Vagina (tissue), 2 donors: ENCODE measurements at regions not wholly inside any gene's neighbourhood (a gene's known extent, or its start where the extent isn't known, plus 50 kb on each side); places are given as distances from the start of the nearest gene placed in this dataset.

Experiments
- DNase-seq, 2 donors: peaks; one replicate each; pipeline ENCODE4 v3.0.0-alpha.2; 2017; ENCODE audit errors: extremely low spot score in 2 of 2
- H3K27ac ChIP-seq: fragments of 200-600 bp; sonication (generic); one replicate; pipeline ENCODE4 v1.5.1; 2019
- H3K27me3 ChIP-seq: fragments of 200-600 bp; sonication (generic); one replicate; pipeline ENCODE4 v1.5.1; 2019
- H3K36me3 ChIP-seq, 2 donors: fragments of 200-600 bp; sonication (generic); one replicate each; pipeline ENCODE4 v1.5.1; 2017 to 2019
- H3K4me1 ChIP-seq: fragments of 200-600 bp; sonication (generic); one replicate; pipeline ENCODE4 v1.5.1; 2019
- H3K4me3 ChIP-seq, 2 donors: fragments of 200-600 bp; sonication (generic); 1 replicate in 1 of 2; 2 replicates in 1 of 2; pipeline ENCODE4 v1.5.1; 2016 to 2019
- H3K9me3 ChIP-seq: fragments of 200-600 bp; sonication (generic); one replicate; pipeline ENCODE4 v1.5.1; 2019
- CTCF ChIP-seq, 3 experiments: fragments of 450-650 bp in 2 of 3; fragments of 200-600 bp in 1 of 3; sonication (generic) in 1 of 3; IDR thresholded peaks; one replicate each; pipeline ENCODE4 v1.5.1; 2017 to 2019; ENCODE audit warnings: antibody characterized with exemption in 3 of 3, mild to moderate bottlenecking in 2 of 3, moderate library complexity in 2 of 3
- POLR2A ChIP-seq, 2 donors: fragments of 450-650 bp; IDR thresholded peaks; one replicate each; pipeline ENCODE4 v1.6.1; 2017; ENCODE audit warnings: antibody characterized with exemption in 2 of 2, mild to moderate bottlenecking in 2 of 2, moderate library complexity in 2 of 2
- POLR2AphosphoS5 ChIP-seq, 2 donors: sonication (generic); formaldehyde crosslinking; IDR thresholded peaks; one replicate each; pipeline ENCODE4 v1.9.0; 2017; ENCODE audit warnings: antibody characterized with exemption in 2 of 2, mild to moderate bottlenecking in 2 of 2, low read depth in 1 of 2; ENCODE audit not compliant: insufficient read depth in 1 of 2
- intact Hi-C: fragments of 100-400 bp; cut with DNase I; formaldehyde crosslinking; loops from one replicate; pipeline ENCODE4 v1.15.1; 2023

- no peaks in the 10 kb centered on the region for H3K27me3 ChIP-seq
- H3K9me3 ChIP-seq = no peaks in the 10 kb centered on the region
- H3K27ac ChIP-seq = no peak overlapping the region
- no peak for DNase-seq
- no peaks in the 10 kb centered on the region for H3K4me1 ChIP-seq
- intact Hi-C loops = no loop called here
- TF ChIP-seq POLR2A (IDR thresholded peaks at IDR 0.05) = no peak
- TF ChIP-seq CTCF (IDR thresholded peaks at IDR 0.05) = no peak
- TF ChIP-seq POLR2AphosphoS5 (IDR thresholded peaks at IDR 0.05; ENCODE audit: insufficient read depth in 1 of 2, low read depth in 1 of 2) = no peak
- no peak overlapping the region for H3K4me3 ChIP-seq
- H3K36me3 ChIP-seq = no peaks in the 10 kb centered on the region
Measured at GRCh38 chrX:69257499-69258127, 92.4 kb upstream of the PJA1 start.

DNA sequence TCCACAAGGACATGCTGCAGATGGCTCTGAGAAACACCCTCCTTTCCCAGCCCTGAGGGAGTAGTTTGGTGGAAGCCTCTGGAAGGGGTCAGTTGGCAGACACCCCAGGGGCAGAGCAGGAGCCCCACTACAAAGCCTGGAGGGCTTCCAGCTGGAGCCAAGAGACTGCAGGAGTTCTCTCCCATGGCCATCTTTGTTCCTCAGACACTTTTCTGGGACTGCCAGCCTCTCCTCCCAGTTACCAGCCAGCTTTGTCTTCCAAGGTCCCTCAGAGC is 91.0 kb upstream of the PJA1 start:
- Histone ChIP-seq H3K4me1 (no peaks in the 10 kb centered on the region), H3K4me3 (no peak overlapping the region), H3K27me3 (no peaks in the 10 kb centered on the region), H3K27ac (no peak overlapping the region), H3K36me3 (no peaks in the 10 kb centered on the region), H3K9me3 (no peaks in the 10 kb centered on the region)
- DNase-seq = no peak
- intact Hi-C loops = no loop called here
- TF ChIP-seq POLR2A (IDR thresholded peaks at IDR 0.05) (no peak), CTCF (IDR thresholded peaks at IDR 0.05) (no peak), POLR2AphosphoS5 (IDR thresholded peaks at IDR 0.05; ENCODE audit: insufficient read depth in 1 of 2, low read depth in 1 of 2) (no peak)

GRCh38 chrX:69255441-69256290 is 90.4 kb upstream of the PJA1 start:
- intact Hi-C loops = no loop called here
- H3K4me1 ChIP-seq = no peaks in the 10 kb centered on the region
- no peaks in the 10 kb centered on the region for H3K36me3 ChIP-seq
- H3K4me3 ChIP-seq = no peak overlapping the region
- no peak for TF ChIP-seq POLR2A (IDR thresholded peaks at IDR 0.05)
- no peak for TF ChIP-seq POLR2AphosphoS5 (IDR thresholded peaks at IDR 0.05; ENCODE audit: insufficient read depth in 1 of 2, low read depth in 1 of 2)
- TF ChIP-seq CTCF (IDR thresholded peaks at IDR 0.05) = no peak
- H3K9me3 ChIP-seq = no peaks in the 10 kb centered on the region
- no peaks in the 10 kb centered on the region for H3K27me3 ChIP-seq
- no peak for DNase-seq
- no peak overlapping the region for H3K27ac ChIP-seq

- H3K27ac ChIP-seq = no peak overlapping the region
- H3K36me3 ChIP-seq = no peaks in the 10 kb centered on the region
- H3K4me1 ChIP-seq = no peaks in the 10 kb centered on the region
- no peaks in the 10 kb centered on the region for H3K27me3 ChIP-seq
- intact Hi-C loops = no loop called here
- H3K9me3 ChIP-seq = no peaks in the 10 kb centered on the region
- TF ChIP-seq POLR2AphosphoS5 (IDR thresholded peaks at IDR 0.05; ENCODE audit: insufficient read depth in 1 of 2, low read depth in 1 of 2) (no peak), POLR2A (IDR thresholded peaks at IDR 0.05) (no peak), CTCF (IDR thresholded peaks at IDR 0.05) (no peak)
- no peak overlapping the region for H3K4me3 ChIP-seq
- no peak for DNase-seq
Measured at GRCh38 chrX:69253821-69254220, 88.6 kb upstream of the PJA1 start.

GRCh38 chrX:69243276-69243675 is 78.0 kb upstream of the PJA1 start:
- H3K9me3 ChIP-seq = no peaks in the 10 kb centered on the region
- H3K4me3 ChIP-seq = no peak overlapping the region
- no peaks in the 10 kb centered on the region for H3K27me3 ChIP-seq
- intact Hi-C loops = no loop called here
- H3K27ac ChIP-seq = no peak overlapping the region
- no peak for TF ChIP-seq POLR2AphosphoS5 (IDR thresholded peaks at IDR 0.05; ENCODE audit: insufficient read depth in 1 of 2, low read depth in 1 of 2)
- no peak for TF ChIP-seq POLR2A (IDR thresholded peaks at IDR 0.05)
- DNase-seq = no peak
- peaks cover 6% of the 10 kb centered on the region for H3K4me1 ChIP-seq
- no peaks in the 10 kb centered on the region for H3K36me3 ChIP-seq
